Central memory CD8-positive, alpha-beta T cell (primary cell): ENCODE measurements at regions not wholly inside any gene's neighbourhood (a gene's known extent, or its start where the extent isn't known, plus 50 kb on each side); places are given as distances from the start of the nearest gene placed in this dataset.

Source experiments
- ATAC-seq: fragments of 150-1000 bp; cut with Tn5 transposase; replicated peaks from 2 replicates; pipeline ENCODE4 v1.10.0; 2022; ENCODE audit warnings: mild to moderate bottlenecking, moderate FRiP score, moderate number of reproducible peaks; ENCODE audit not compliant: poor library complexity, severe bottlenecking; ENCODE audit errors: extremely low read depth
- DNase-seq, 2 donors: peaks; one replicate each; pipeline ENCODE4 v3.0.0; 2021; ENCODE audit warnings: low spot score in 2 of 2
- H3K27ac Mint-ChIP-seq: one replicate; pipeline ENCODE4 v1.8.0; 2022; ENCODE audit warnings: low read depth, mild to moderate bottlenecking, moderate library complexity, mixed read lengths
- H3K27me3 Mint-ChIP-seq: one replicate; pipeline ENCODE4 v1.8.0; 2022; ENCODE audit warnings: mixed read lengths
- H3K36me3 Mint-ChIP-seq: one replicate; pipeline ENCODE4 v1.8.0; 2022; ENCODE audit warnings: mild to moderate bottlenecking, moderate library complexity, mixed read lengths; ENCODE audit not compliant: insufficient read depth
- H3K4me1 Mint-ChIP-seq: one replicate; pipeline ENCODE4 v1.8.0; 2022; ENCODE audit warnings: mixed read lengths
- H3K4me3 Mint-ChIP-seq: one replicate; pipeline ENCODE4 v1.8.0; 2022; ENCODE audit warnings: mild to moderate bottlenecking, moderate library complexity, mixed read lengths
- H3K9me3 Mint-ChIP-seq: one replicate; pipeline ENCODE4 v1.8.0; 2022; ENCODE audit warnings: mixed read lengths

DNA sequence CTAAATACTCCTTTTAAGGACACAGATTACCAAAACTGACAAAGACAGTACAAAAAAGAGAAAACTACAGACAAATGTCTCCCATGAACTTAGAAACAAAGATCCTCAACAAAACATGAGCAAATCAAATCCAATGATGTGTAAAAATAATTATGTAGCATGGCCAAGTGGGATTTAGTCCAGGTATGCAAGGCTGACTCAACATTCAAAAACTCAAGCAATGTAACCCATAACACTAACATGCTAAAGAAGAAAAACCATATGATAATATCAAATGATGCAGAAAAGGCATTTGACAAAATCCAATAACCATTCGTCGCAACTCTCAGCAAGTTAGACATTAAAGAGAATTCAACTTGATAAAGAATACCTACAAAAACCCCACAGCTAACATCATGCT lies 239.0 kb upstream of the KLHL29 start:
- DNase-seq (no peak), ATAC-seq (no peak)
- Mint-ChIP-seq H3K27ac (no peak overlapping the region), H3K27me3 (peaks cover 7% of the 10 kb centered on the region), H3K9me3 (peaks cover 6% of the 10 kb centered on the region), H3K4me3 (no peak overlapping the region), H3K36me3 (no peaks in the 10 kb centered on the region), H3K4me1 (no peaks in the 10 kb centered on the region)

DNA sequence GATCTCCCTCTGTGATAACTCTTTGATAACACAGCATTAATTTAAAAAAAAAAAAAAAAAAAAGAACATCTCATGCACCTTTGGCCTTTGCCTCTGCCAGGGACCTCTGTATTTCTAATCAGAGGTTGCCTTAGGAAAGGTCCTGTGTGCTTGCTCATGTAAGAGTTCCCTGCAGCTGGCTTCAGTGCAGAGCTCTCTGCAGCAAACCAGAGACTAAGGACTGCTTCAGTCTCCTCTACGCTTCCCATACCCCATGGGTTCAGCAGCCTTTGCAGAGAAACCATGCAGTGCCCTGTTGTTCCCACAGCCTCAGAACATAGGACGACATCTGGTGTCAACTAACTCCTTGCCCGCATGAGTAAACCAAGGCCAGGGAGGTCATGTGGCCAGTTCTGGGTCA lies 236.6 kb upstream of the KLHL29 start:
- Mint-ChIP-seq H3K9me3 (peaks cover 6% of the 10 kb centered on the region), H3K4me3 (no peak overlapping the region), H3K36me3 (peaks cover 2% of the 10 kb centered on the region), H3K27me3 (peaks cover 7% of the 10 kb centered on the region), H3K27ac (no peak overlapping the region), H3K4me1 (no peaks in the 10 kb centered on the region)
- DNase-seq (no peak), ATAC-seq (no peak)

DNA sequence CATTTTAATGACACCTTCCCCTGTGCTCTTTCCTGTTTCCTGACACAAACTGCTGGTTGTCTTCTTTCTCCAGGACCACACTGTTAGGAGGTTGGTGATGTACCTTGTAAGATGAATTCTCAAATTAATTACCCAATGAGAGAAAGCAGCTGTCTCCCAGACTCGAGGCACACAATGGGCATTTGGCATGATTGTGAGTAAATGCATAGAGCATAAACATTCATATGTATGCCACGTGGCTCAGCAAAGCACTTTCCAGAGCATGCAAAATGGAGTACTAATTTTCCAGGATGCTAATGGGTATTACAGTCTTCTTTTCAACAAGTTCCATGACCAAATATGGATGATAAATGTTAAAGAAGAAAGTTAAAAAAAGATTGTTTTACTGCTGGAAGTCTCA lies 235.2 kb upstream of the KLHL29 start:
- H3K4me3 Mint-ChIP-seq, result no peak overlapping the region
- no peak overlapping the region for H3K27ac Mint-ChIP-seq
- DNase-seq (no peak), ATAC-seq (no peak)
- no peaks in the 10 kb centered on the region for H3K4me1 Mint-ChIP-seq
- H3K9me3 Mint-ChIP-seq, result peaks cover 6% of the 10 kb centered on the region
- H3K27me3 Mint-ChIP-seq, result peaks cover 7% of the 10 kb centered on the region
- H3K36me3 Mint-ChIP-seq, result peaks cover 2% of the 10 kb centered on the region

DNA sequence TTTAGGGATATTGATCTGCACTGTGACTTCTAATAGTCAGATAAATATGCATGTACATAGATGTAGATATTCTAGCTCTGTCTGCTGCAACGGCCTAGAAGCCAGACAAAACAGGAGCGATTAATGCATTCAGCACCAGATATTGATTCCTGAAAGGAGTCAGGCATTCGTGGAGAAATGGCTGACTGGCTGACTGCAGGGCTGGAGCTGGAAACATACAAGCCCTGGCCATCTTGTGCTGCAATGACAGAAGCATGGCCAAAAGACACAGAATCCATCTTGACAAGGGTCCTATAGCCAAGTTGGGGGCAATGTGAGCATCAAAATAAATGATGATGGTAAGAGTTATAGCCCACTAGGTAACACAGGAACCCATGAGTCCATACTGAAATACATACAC lies 231.5 kb upstream of the KLHL29 start:
- Mint-ChIP-seq H3K9me3 (peaks cover 6% of the 10 kb centered on the region), H3K4me1 (no peaks in the 10 kb centered on the region), H3K4me3 (no peak overlapping the region), H3K27me3 (no peaks in the 10 kb centered on the region), H3K36me3 (peaks cover 2% of the 10 kb centered on the region), H3K27ac (no peak overlapping the region)
- no peak for DNase-seq
- ATAC-seq, result no peak

DNA sequence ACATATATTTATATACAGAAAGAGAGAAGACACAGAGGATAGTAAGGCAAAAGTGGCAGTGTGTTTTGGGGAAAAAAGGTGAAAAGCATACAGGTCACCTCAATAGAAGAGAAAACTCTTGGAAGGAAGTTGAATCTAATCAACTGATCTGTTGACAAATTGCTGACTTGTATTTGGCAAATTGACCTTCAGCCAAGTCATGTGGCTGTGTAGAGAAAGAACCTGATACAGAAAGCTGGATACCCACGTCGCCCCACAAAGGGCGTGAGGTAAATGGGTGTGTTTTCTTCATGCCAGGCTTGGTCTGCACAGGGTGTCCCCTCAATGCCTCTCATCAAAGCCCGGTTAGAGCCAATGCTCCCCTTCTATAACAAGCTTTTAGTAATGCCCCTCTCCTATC lies 230.0 kb upstream of the KLHL29 start:
- Mint-ChIP-seq H3K4me1 (no peaks in the 10 kb centered on the region), H3K9me3 (no peaks in the 10 kb centered on the region), H3K4me3 (no peak overlapping the region), H3K36me3 (peaks cover 2% of the 10 kb centered on the region), H3K27me3 (no peaks in the 10 kb centered on the region), H3K27ac (no peak overlapping the region)
- DNase-seq (no peak), ATAC-seq (no peak)

DNA sequence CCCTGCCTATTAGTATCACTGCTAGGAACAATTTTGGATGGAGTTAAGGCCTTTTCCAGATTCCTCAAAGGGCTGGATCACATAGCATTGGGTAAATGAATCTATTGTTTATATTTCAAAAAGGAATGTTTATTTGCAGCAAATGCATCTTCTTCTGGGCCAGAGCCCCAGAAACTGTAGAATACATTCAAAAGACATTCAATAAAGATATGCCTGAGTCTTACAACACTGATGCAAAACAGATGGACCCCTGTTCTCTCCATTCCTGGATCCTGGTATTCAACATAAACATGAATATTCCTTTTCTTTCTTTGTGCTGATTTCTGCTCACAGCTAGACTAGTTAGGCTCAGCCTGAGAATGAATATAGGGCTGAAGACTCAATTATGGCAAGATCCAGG lies 227.2 kb upstream of the KLHL29 start:
- no peaks in the 10 kb centered on the region for H3K4me1 Mint-ChIP-seq
- no peaks in the 10 kb centered on the region for H3K27me3 Mint-ChIP-seq
- no peaks in the 10 kb centered on the region for H3K9me3 Mint-ChIP-seq
- no peak overlapping the region for H3K4me3 Mint-ChIP-seq
- no peak for DNase-seq
- H3K27ac Mint-ChIP-seq, result no peak overlapping the region
- ATAC-seq, result no peak
- H3K36me3 Mint-ChIP-seq, result no peaks in the 10 kb centered on the region

DNA sequence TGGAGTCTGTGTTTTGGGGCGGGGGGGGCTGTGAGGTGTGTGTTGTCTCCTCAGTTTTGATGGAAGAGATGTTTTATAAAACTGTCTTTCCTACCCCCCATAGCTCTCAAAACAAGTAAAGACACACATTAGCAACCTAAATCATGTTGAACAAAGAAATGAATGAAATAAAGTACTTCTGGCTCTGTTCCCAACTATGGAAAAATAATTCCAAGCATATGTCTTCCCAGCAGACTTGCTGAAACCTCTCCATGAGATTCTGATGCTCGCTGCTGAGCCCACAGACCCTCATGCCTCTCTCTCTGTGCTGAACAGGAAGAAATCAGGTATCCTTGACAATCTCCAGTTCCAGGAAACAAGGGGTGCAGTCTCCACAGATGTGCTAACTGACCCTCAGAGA lies 226.7 kb upstream of the KLHL29 start:
- no peak for DNase-seq
- Mint-ChIP-seq H3K4me1 (no peaks in the 10 kb centered on the region), H3K9me3 (no peaks in the 10 kb centered on the region), H3K27ac (no peak overlapping the region), H3K4me3 (no peak overlapping the region), H3K36me3 (no peaks in the 10 kb centered on the region), H3K27me3 (no peaks in the 10 kb centered on the region)
- no peak for ATAC-seq

DNA sequence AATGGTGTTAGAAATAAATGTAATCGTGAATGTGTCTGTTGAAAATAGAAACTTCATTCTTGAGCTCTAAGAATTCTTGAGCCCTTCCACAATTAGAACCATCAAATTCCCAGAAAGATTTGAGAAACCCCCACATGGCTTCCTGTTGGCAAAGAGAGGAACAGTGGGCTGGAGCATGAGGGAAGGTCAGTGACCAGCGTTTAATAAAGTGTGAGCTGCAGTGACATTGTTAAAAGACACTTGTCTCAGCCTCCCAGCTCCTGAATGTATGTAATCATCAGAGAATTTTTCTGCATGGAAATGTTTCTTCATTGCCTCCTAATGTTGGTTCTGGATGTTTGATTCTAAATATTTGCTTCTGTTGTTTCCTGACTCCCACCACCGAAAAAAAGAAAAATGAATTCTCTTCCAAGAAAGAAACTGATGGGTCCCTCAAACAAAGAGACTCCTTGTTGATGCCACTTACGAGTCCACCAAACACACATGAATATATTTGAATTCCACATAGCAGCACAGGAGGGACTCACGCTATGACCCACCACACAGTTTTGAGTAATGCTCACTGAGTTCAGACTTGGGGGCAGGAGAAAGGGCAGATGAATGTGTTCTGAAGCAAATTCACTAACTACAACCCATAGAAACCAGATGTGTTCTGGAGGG lies 225.1 kb upstream of the KLHL29 start:
- Mint-ChIP-seq H3K27me3 (no peaks in the 10 kb centered on the region), H3K36me3 (no peaks in the 10 kb centered on the region), H3K27ac (no peak overlapping the region), H3K4me1 (no peaks in the 10 kb centered on the region), H3K9me3 (no peaks in the 10 kb centered on the region), H3K4me3 (no peak overlapping the region)
- ATAC-seq, result no peak
- no peak for DNase-seq

DNA sequence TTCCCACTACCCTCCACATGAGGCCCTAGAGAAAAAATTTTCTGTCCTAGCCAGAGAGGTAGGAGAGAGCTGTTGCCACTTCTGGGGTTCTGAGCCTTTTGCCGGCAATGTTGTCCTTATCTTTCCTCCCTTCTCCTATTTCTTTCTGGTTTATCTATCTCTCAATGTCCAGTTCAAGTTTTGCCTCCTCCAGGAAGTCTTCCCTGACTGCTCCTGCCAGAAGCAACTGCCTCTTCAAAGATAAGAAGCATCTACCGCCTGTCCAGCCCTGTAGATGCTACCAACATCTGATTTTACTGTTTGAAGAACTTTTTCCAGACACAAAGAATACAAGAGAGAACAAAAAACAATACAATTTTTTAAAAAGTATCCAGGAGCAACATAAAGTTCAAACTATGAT lies 220.8 kb upstream of the KLHL29 start:
- Mint-ChIP-seq H3K4me3 (no peak overlapping the region), H3K4me1 (no peaks in the 10 kb centered on the region), H3K27ac (no peak overlapping the region), H3K27me3 (no peaks in the 10 kb centered on the region), H3K36me3 (no peaks in the 10 kb centered on the region), H3K9me3 (no peaks in the 10 kb centered on the region)
- ATAC-seq (no peak), DNase-seq (no peak)

DNA sequence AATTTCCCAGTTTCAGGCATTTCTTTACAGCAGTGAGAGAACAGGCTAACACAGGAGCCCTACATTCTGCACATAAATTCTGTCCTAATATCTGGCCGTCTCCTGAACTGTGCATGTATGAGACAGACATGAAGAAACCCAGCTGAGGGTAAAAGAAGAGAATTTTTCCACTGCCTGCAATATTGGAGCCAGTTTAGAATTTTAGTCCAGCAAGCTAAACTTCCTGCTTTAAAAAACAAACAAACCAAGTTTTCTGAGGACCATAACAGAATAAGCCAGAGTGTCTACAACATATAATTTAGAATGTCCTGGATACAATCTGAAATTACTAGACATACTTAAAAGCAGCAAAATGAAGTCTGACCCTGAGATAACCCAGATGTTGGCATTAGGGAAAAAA lies 215.1 kb upstream of the KLHL29 start:
- Mint-ChIP-seq H3K9me3 (no peaks in the 10 kb centered on the region), H3K4me1 (no peaks in the 10 kb centered on the region), H3K27ac (no peak overlapping the region), H3K27me3 (no peaks in the 10 kb centered on the region), H3K36me3 (no peaks in the 10 kb centered on the region), H3K4me3 (no peak overlapping the region)
- no peak for ATAC-seq
- DNase-seq, result no peak

DNA sequence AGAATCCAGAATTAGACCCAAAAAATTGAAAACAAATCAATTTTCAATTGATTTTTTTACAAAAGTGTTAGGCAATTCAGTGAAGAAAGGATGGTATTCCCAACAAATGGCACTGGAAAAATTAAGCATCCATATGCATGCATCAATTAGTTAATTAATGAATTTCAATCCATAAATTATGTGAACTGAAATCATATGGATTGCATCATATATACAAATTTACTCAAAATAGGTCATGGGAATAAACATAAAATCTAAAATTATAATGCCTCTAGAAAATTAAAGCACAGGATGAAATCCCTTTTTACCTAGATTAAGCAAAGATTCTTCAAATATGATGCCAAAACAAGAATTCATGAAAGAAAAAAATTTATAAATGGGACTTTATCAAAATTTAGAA lies 213.9 kb upstream of the KLHL29 start:
- Mint-ChIP-seq H3K27ac (no peak overlapping the region), H3K36me3 (no peaks in the 10 kb centered on the region), H3K4me1 (no peaks in the 10 kb centered on the region)

DNA sequence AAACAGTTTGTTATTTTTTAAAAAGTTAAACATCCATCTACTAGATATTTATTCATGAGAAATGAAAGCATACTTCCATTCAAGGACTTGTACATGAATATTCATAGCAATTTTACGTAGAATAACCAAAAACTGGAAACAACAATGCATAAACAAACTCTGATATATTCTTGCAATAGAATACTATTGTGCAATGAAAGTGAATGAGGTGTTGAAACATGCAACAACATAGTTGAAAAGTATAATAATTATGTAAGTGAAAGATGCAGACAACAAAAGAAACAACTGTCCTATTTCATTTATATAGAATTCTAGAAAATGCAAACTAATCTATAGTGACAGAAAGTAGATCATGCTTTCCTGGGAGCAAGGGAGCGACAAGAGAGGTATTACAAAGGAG lies 206.6 kb upstream of the KLHL29 start:
- Mint-ChIP-seq H3K4me3 (no peak overlapping the region), H3K27me3 (no peaks in the 10 kb centered on the region), H3K36me3 (no peaks in the 10 kb centered on the region), H3K27ac (no peak overlapping the region), H3K4me1 (no peaks in the 10 kb centered on the region), H3K9me3 (peaks cover 4% of the 10 kb centered on the region)
- ATAC-seq (no peak), DNase-seq (no peak)

More for the DNA sequence above, 213.9 kb upstream of the KLHL29 start:
- Mint-ChIP-seq H3K27me3 (no peaks in the 10 kb centered on the region), H3K4me3 (no peak overlapping the region), H3K9me3 (no peaks in the 10 kb centered on the region)
- no peak for ATAC-seq
- no peak for DNase-seq

DNA sequence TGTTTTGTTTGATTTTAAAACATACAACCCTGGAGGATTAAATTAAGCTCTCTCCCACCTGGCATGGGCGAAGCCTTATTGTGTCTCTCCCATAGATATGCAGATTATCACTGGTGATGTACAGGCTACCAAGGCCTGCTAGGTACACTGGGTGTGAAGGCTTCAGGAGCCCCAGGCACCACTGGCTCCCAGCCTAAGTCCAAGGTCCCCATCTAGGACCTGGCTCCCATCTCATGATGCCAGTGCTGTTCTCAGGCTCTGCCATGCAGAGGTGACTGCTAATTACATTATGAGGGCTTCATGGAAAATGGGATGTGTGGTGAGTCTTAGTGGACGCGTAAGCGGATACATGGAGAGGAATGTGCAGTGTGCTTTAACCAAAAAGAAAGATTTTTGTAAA lies 201.2 kb upstream of the KLHL29 start:
- no peaks in the 10 kb centered on the region for H3K36me3 Mint-ChIP-seq
- H3K27ac Mint-ChIP-seq, result no peak overlapping the region
- no peak for DNase-seq
- ATAC-seq, result no peak
- H3K4me1 Mint-ChIP-seq, result no peaks in the 10 kb centered on the region
- H3K9me3 Mint-ChIP-seq, result peaks cover 4% of the 10 kb centered on the region
- no peak overlapping the region for H3K4me3 Mint-ChIP-seq
- H3K27me3 Mint-ChIP-seq, result no peaks in the 10 kb centered on the region
